ENCODE measurements at regions not wholly inside any gene's neighbourhood (a gene's known extent, or its start where the extent isn't known, plus 50 kb on each side); places are given as distances from the start of the nearest gene placed in this dataset.

- Histone ChIP-seq H3K4me1 (no peaks in the 10 kb centered on the region), H3K4me2 (no peak overlapping the region), H3K9me3 (no peaks in the 10 kb centered on the region), H3K4me3 (no peak overlapping the region), H3K27ac (no peak overlapping the region)
- FAIRE-seq: no peak
- POLR2A ChIA-PET: no interaction called here
- TF ChIP-seq REST (IDR thresholded peaks at IDR 0.05): no peak
- no peak for TF ChIP-seq E2F6 (IDR thresholded peaks at IDR 0.05; ENCODE audit: borderline replicate concordance, low read depth)
- no peak for TF ChIP-seq JUN (IDR thresholded peaks at IDR 0.05)
- no peak for TF ChIP-seq ESRRA (IDR thresholded peaks at IDR 0.05; ENCODE audit: borderline replicate concordance, low read length)
- TF ChIP-seq HEYL (CRISPR knock-in tag; IDR thresholded peaks at IDR 0.05): no peak
- TF ChIP-seq, protein P1, sequence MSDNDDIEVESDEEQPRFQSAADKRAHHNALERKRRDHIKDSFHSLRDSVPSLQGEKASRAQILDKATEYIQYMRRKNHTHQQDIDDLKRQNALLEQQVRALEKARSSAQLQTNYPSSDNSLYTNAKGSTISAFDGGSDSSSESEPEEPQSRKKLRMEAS (IDR thresholded peaks at IDR 0.05): no peak
- no peak for TF ChIP-seq EHMT2 (IDR thresholded peaks at IDR 0.05; ENCODE audit: low read depth)
- TF ChIP-seq ZSCAN20 (CRISPR knock-in tag; IDR thresholded peaks at IDR 0.05): no peak
- TF ChIP-seq SREBF2 (IDR thresholded peaks at IDR 0.05): no peak
- no peak for TF ChIP-seq CHD4 (IDR thresholded peaks at IDR 0.05; ENCODE audit: borderline replicate concordance)
- no peak for TF ChIP-seq FOSB (CRISPR knock-in tag; IDR thresholded peaks at IDR 0.05)
- no peak for TF ChIP-seq NFE2L2 (conservative IDR thresholded peaks at IDR 0.05; ENCODE audit: low read length)
- no peak for TF ChIP-seq FOSL2 (IDR thresholded peaks at IDR 0.05)
- no peak for TF ChIP-seq FOSL2 (CRISPR knock-in tag; IDR thresholded peaks at IDR 0.05)
- no peak for TF ChIP-seq GATA3 (IDR thresholded peaks at IDR 0.05; ENCODE audit: borderline replicate concordance)
- TF ChIP-seq CHD2 (IDR thresholded peaks at IDR 0.05; ENCODE audit: low read length, partially characterized antibody): no peak
- TF ChIP-seq, protein P2, sequence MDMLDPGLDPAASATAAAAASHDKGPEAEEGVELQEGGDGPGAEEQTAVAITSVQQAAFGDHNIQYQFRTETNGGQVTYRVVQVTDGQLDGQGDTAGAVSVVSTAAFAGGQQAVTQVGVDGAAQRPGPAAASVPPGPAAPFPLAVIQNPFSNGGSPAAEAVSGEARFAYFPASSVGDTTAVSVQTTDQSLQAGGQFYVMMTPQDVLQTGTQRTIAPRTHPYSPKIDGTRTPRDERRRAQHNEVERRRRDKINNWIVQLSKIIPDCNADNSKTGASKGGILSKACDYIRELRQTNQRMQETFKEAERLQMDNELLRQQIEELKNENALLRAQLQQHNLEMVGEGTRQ (IDR thresholded peaks at IDR 0.05): no peak
- no peak for TF ChIP-seq MAFK (IDR thresholded peaks at IDR 0.05; ENCODE audit: partially characterized antibody)
- CTCF ChIA-PET: no interaction called here
- ATAC-seq: no peak
- 57% methylated on average over 3 of the region's 3 CpGs for WGBS (ENCODE audit: missing lambda C conversion rate)
- no peak for DNase-seq (ENCODE audit: low read depth in 1 of 2, low spot score in 1 of 2)
Observed at GRCh38 chr2:195121341-195121740, 535.7 kb upstream of the SLC39A10 start.

- ATAC-seq: no peak
- no peak overlapping the region for H3K27ac ChIP-seq
- CTCF ChIA-PET: no interaction called here
Observed at GRCh38 chr2:195119231-195119630, 537.8 kb upstream of the SLC39A10 start.

More at GRCh38 chr2:195119231-195119630, 537.8 kb upstream of the SLC39A10 start:
- Histone ChIP-seq H3K4me3 (no peak overlapping the region), H3K9me3 (0 out of 3 replicates have a peak, but pooled peaks cover 5% of the 10 kb centered on the region), H3K4me1 (no peaks in the 10 kb centered on the region), H3K4me2 (no peak overlapping the region)
- POLR2A ChIA-PET: no interaction called here
- TF ChIP-seq EHMT2 (IDR thresholded peaks at IDR 0.05; ENCODE audit: low read depth): no peak
- TF ChIP-seq RARB (CRISPR knock-in tag; IDR thresholded peaks at IDR 0.05): no peak
- TF ChIP-seq POLR2A (IDR thresholded peaks at IDR 0.05; ENCODE audit: low read length): no peak
- TF ChIP-seq PHF8 (IDR thresholded peaks at IDR 0.05; ENCODE audit: borderline replicate concordance, low read depth): no peak
- no peak for TF ChIP-seq KDM1A (IDR thresholded peaks at IDR 0.05; ENCODE audit: low read depth)
- TF ChIP-seq ZFP36 (IDR thresholded peaks at IDR 0.05; ENCODE audit: borderline replicate concordance, partially characterized antibody): no peak
- TF ChIP-seq BCL3 (IDR thresholded peaks at IDR 0.05): no peak
- no peak for DNase-seq (ENCODE audit: low read depth in 1 of 2, low spot score in 1 of 2)
- FAIRE-seq: no peak
